BLaER1 (cell line): ENCODE measurements at regions not wholly inside any gene's neighbourhood (a gene's known extent, or its start where the extent isn't known, plus 50 kb on each side); places are given as distances from the start of the nearest gene placed in this dataset.

ENCODE experiments used
- H3K27ac ChIP-seq: shearing (Covaris generic); formaldehyde crosslinking; 2 replicates; pipeline ENCODE4 v1.8.1; 2022
- H3K27me3 ChIP-seq: shearing (Covaris generic); formaldehyde crosslinking; 2 replicates; pipeline ENCODE4 v1.8.1; 2022
- H3K36me3 ChIP-seq: shearing (Covaris generic); formaldehyde crosslinking; 2 replicates; pipeline ENCODE4 v1.8.1; 2022
- H3K4me1 ChIP-seq: shearing (Covaris generic); formaldehyde crosslinking; 2 replicates; pipeline ENCODE4 v1.8.1; 2022
- H3K4me2 ChIP-seq: shearing (Covaris generic); formaldehyde crosslinking; 2 replicates; pipeline ENCODE4 v1.8.1; 2022
- H3K4me3 ChIP-seq: shearing (Covaris generic); formaldehyde crosslinking; 2 replicates; pipeline ENCODE4 v1.8.1; 2022
- H3K9ac ChIP-seq: shearing (Covaris generic); formaldehyde crosslinking; 2 replicates; pipeline ENCODE4 v1.8.1; 2022
- H3K9me3 ChIP-seq: shearing (Covaris generic); formaldehyde crosslinking; 2 replicates; pipeline ENCODE4 v1.8.1; 2022
- H4K20me1 ChIP-seq: shearing (Covaris generic); formaldehyde crosslinking; 2 replicates; pipeline ENCODE4 v1.8.1; 2022
- Cebpa-rat ChIP-seq: shearing (Covaris generic); IDR thresholded peaks from 2 replicates; pipeline ENCODE4 v1.8.1; 2022

- H3K36me3 ChIP-seq = no peaks in the 10 kb centered on the region
- no peak for TF ChIP-seq Cebpa-rat
These were observed 128.6 kb upstream of the FLRT2 start for GRCh38 chr14:85401384-85401783.

GRCh38 chr14:85402569-85403162 is 127.3 kb upstream of the FLRT2 start:
- Histone ChIP-seq H3K27me3 (no peaks in the 10 kb centered on the region), H3K36me3 (no peaks in the 10 kb centered on the region), H3K4me2 (no peak overlapping the region), H3K27ac (no peak overlapping the region), H3K9ac (no peak overlapping the region), H3K9me3 (no peaks in the 10 kb centered on the region), H3K4me3 (no peak overlapping the region), H4K20me1 (no peaks in the 10 kb centered on the region), H3K4me1 (no peaks in the 10 kb centered on the region)
- TF ChIP-seq Cebpa-rat = no peak

More at GRCh38 chr14:85401384-85401783, 128.6 kb upstream of the FLRT2 start:
- Histone ChIP-seq H3K4me2 (no peak overlapping the region), H3K27me3 (no peaks in the 10 kb centered on the region), H3K4me1 (no peaks in the 10 kb centered on the region), H3K4me3 (no peak overlapping the region), H3K9ac (no peak overlapping the region), H3K27ac (no peak overlapping the region), H4K20me1 (no peaks in the 10 kb centered on the region), H3K9me3 (no peaks in the 10 kb centered on the region)

GRCh38 chr14:85409481-85410210 is 120.3 kb upstream of the FLRT2 start:
- Histone ChIP-seq H3K4me3 (no peak overlapping the region), H3K36me3 (no peaks in the 10 kb centered on the region), H3K9ac (no peak overlapping the region), H4K20me1 (no peaks in the 10 kb centered on the region), H3K4me2 (no peak overlapping the region), H3K4me1 (0 out of 2 replicates have a peak, but pooled peaks cover 6% of the 10 kb centered on the region), H3K27me3 (no peaks in the 10 kb centered on the region), H3K27ac (no peak overlapping the region), H3K9me3 (no peaks in the 10 kb centered on the region)
- TF ChIP-seq Cebpa-rat = no peak

GRCh38 chr14:85412756-85413155 is 117.2 kb upstream of the FLRT2 start:
- Histone ChIP-seq H3K4me3 (no peak overlapping the region), H3K4me2 (no peak overlapping the region), H3K4me1 (peaks cover 12% of the 10 kb centered on the region; the same call in 1 of the 2 replicates), H4K20me1 (no peaks in the 10 kb centered on the region), H3K27me3 (no peaks in the 10 kb centered on the region), H3K36me3 (no peaks in the 10 kb centered on the region), H3K27ac (no peak overlapping the region), H3K9ac (no peak overlapping the region), H3K9me3 (no peaks in the 10 kb centered on the region)
- no peak for TF ChIP-seq Cebpa-rat

- TF ChIP-seq Cebpa-rat = no peak
- no peaks in the 10 kb centered on the region for H3K27me3 ChIP-seq
- no peaks in the 10 kb centered on the region for H3K36me3 ChIP-seq
- no peak overlapping the region for H3K27ac ChIP-seq
- no peaks in the 10 kb centered on the region for H3K9me3 ChIP-seq
- H3K4me3 ChIP-seq = no peak overlapping the region
- H4K20me1 ChIP-seq = no peaks in the 10 kb centered on the region
- peaks cover 12% of the 10 kb centered on the region; the same call in 1 of the 2 replicates for H3K4me1 ChIP-seq
- H3K9ac ChIP-seq = no peak overlapping the region
- H3K4me2 ChIP-seq = no peak overlapping the region
These were observed 116.0 kb upstream of the FLRT2 start for GRCh38 chr14:85413836-85414526.

GRCh38 chr14:85415015-85415712 is 114.8 kb upstream of the FLRT2 start:
- TF ChIP-seq Cebpa-rat = no peak
- H3K4me1 ChIP-seq = peaks cover 12% of the 10 kb centered on the region; the same call in 1 of the 2 replicates
- no peak overlapping the region for H3K4me2 ChIP-seq
- H3K27ac ChIP-seq = no peak overlapping the region
- no peak overlapping the region for H3K9ac ChIP-seq
- no peak overlapping the region for H3K4me3 ChIP-seq
- no peaks in the 10 kb centered on the region for H3K27me3 ChIP-seq
- H4K20me1 ChIP-seq = no peaks in the 10 kb centered on the region
- no peaks in the 10 kb centered on the region for H3K9me3 ChIP-seq
- H3K36me3 ChIP-seq = no peaks in the 10 kb centered on the region

GRCh38 chr14:85416771-85417170 is 113.2 kb upstream of the FLRT2 start:
- Histone ChIP-seq H3K4me1 (peaks cover 12% of the 10 kb centered on the region; the same call in 1 of the 2 replicates), H3K27ac (no peak overlapping the region), H3K36me3 (no peaks in the 10 kb centered on the region)

GRCh38 chr14:85417396-85417795 is 112.5 kb upstream of the FLRT2 start:
- Histone ChIP-seq H3K4me3 (no peak overlapping the region), H3K36me3 (no peaks in the 10 kb centered on the region), H3K9me3 (no peaks in the 10 kb centered on the region), H4K20me1 (no peaks in the 10 kb centered on the region), H3K4me1 (peaks cover 12% of the 10 kb centered on the region; the same call in 1 of the 2 replicates), H3K9ac (no peak overlapping the region), H3K27me3 (no peaks in the 10 kb centered on the region), H3K27ac (no peak overlapping the region), H3K4me2 (no peak overlapping the region)
- no peak for TF ChIP-seq Cebpa-rat

More at GRCh38 chr14:85416771-85417170, 113.2 kb upstream of the FLRT2 start:
- Histone ChIP-seq H3K9ac (no peak overlapping the region), H3K4me3 (no peak overlapping the region), H3K9me3 (no peaks in the 10 kb centered on the region), H3K4me2 (peak overlapping the region; percentile 6; the same call in 1 of the 2 replicates), H4K20me1 (no peaks in the 10 kb centered on the region), H3K27me3 (no peaks in the 10 kb centered on the region)
- no peak for TF ChIP-seq Cebpa-rat

GRCh38 chr14:85418721-85419120 is 111.2 kb upstream of the FLRT2 start:
- Histone ChIP-seq H3K4me1 (peaks cover 12% of the 10 kb centered on the region; the same call in 1 of the 2 replicates), H3K4me3 (no peak overlapping the region), H3K36me3 (no peaks in the 10 kb centered on the region), H3K27ac (no peak overlapping the region), H3K27me3 (no peaks in the 10 kb centered on the region), H3K4me2 (no peak overlapping the region), H4K20me1 (no peaks in the 10 kb centered on the region), H3K9me3 (no peaks in the 10 kb centered on the region), H3K9ac (no peak overlapping the region)
- no peak for TF ChIP-seq Cebpa-rat
